Hypothalamus (tissue), 51 donors: ENCODE measurements at regions not wholly inside any gene's neighbourhood (a gene's known extent, or its start where the extent isn't known, plus 50 kb on each side); places are given as distances from the start of the nearest gene placed in this dataset.

ENCODE experiments used
- DNase-seq, 51 donors: peaks; one replicate each; lab custom pipeline; 2025; lab: John Stamatoyannopoulos, UW

GRCh38 chr7:12879139-12879538 lies 191.7 kb downstream of the ARL4A start:
- DNase-seq = no peak

GRCh38 chr7:12881712-12882111 lies 194.3 kb downstream of the ARL4A start:
- DNase-seq = no peak

- DNase-seq = no peak
These were observed 195.3 kb downstream of the ARL4A start for GRCh38 chr7:12882710-12883109.

GRCh38 chr7:12884033-12884432 lies 196.6 kb downstream of the ARL4A start:
- no peak for DNase-seq

- no peak for DNase-seq
These were observed 197.5 kb downstream of the ARL4A start for GRCh38 chr7:12884856-12885440.

GRCh38 chr7:12888717-12889116 lies 201.3 kb downstream of the ARL4A start:
- DNase-seq = no peak

DNA sequence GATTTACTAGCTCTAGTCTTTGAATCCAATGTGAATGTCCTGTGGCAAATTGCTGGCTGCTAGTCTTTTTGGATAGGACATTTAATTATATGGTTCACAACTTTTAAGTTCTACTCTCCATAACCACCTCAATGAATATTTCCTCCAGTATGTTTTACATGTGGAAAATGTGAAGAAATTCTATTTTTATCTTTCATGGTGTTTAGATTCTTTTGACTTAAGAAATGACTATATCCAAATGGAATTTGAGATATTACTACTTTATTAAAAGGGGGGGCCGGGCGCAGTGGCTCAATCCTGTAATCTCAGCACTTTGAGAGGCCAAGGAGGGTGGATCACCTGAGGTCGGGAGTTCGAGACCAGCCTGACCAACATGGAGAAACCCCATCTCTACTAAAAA lies 202.0 kb downstream of the ARL4A start:
- no peak for DNase-seq

GRCh38 chr7:12890586-12890985 lies 203.2 kb downstream of the ARL4A start:
- DNase-seq = no peak

DNA sequence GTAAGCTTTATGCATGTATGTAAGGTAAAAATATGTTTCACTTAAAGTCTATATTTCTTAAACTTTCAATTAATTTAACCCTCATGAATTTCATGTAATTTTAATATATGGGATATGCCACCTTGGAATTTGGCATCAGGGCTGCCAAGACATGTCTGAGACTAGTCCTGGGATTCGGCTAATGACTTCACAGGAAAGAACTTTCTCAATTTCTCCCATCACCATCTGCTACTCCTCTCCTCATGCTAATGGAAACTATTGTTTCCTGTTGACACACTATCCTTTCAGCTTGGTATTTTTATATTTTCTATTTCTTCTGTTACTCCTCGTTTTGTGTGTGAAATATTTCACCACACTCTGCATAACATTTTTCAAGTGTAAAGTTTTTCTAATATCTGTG lies 205.9 kb downstream of the ARL4A start:
- DNase-seq = no peak

- DNase-seq = no peak
These were observed 207.9 kb downstream of the ARL4A start for GRCh38 chr7:12895296-12895695.

- no peak for DNase-seq
These were observed 208.9 kb downstream of the ARL4A start for GRCh38 chr7:12896316-12896715.

DNA sequence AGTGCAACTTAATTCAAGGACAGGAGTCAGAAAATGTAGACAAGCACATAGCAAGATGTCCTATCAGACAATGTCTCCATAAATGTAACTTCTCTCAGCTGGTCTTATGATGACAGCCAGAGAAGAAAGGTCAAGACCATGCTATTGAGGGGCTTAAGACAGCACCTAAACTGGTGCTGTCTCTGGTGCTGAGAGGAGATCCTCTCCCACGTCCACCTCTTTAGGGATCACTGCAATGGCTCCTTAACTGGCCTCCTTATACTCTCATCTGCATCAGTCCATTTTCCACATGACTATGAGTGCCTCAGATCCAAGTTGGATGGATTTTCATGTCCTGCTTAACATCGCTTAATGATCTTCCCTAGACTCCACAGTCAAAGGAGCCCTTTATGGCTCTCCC lies 210.6 kb downstream of the ARL4A start:
- no peak for DNase-seq

DNA sequence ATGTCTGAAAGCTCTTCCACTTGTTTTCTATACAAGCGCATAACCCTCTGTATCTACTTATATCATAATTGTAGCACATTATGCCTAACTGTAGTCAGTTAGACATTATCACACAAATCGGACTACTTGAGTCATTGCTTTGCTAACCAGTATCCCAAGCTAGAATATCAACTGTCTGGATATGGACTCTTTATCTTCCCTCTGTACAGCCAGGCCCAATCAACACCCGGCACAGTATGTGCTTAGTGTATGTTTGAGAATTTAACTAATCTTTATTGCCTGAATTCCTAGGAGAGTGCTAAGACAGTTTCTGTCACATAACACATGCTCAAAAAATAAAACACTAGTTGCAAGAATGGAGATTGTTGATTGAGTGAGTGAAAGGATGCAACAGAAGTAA lies 211.2 kb downstream of the ARL4A start:
- DNase-seq = no peak

GRCh38 chr7:12905671-12906070 lies 218.2 kb downstream of the ARL4A start:
- DNase-seq = no peak

GRCh38 chr7:12907774-12908173 lies 220.3 kb downstream of the ARL4A start:
- DNase-seq = no peak

- DNase-seq = no peak
These were observed 222.1 kb downstream of the ARL4A start for GRCh38 chr7:12909483-12909882.

GRCh38 chr7:12911053-12911452 lies 223.6 kb downstream of the ARL4A start:
- no peak for DNase-seq

DNA sequence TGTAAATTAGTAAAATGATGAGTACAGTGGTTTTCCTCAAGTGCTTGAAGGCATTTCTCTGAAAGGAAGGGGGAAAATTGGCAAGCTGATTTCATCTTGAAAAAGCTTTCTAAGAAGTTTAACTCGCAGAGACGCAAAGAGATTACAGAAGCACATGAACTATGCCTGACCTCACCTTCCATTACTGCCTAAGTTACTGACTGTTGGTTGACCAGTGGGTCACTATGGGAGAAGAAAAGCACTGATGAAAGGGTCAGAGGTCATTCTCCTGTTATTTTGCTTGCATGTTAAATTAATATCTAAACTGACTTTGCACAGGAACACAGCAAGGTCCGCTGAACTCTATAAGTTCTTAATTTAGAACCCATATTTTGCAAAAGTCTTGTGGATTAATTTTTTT lies 225.6 kb downstream of the ARL4A start:
- no peak for DNase-seq

DNA sequence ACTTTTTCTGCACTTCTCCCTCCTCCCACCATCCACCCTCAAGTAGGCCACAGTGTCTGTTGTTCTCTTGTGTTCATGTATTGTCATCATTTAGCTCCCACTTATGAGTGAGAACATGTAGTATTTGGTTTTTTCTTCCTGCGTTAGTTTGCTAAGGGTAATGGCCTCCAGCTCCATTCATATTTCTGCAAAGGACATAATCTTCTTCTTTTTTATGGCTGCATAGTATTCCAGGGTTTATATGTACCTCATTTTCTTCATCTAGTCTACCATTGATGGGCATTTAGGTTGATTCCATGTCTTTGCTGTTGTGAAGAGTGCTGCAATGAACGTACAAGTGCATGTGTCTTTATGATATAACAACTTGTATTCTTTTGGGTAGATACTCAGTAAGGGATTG lies 230.4 kb downstream of the ARL4A start:
- no peak for DNase-seq

DNA sequence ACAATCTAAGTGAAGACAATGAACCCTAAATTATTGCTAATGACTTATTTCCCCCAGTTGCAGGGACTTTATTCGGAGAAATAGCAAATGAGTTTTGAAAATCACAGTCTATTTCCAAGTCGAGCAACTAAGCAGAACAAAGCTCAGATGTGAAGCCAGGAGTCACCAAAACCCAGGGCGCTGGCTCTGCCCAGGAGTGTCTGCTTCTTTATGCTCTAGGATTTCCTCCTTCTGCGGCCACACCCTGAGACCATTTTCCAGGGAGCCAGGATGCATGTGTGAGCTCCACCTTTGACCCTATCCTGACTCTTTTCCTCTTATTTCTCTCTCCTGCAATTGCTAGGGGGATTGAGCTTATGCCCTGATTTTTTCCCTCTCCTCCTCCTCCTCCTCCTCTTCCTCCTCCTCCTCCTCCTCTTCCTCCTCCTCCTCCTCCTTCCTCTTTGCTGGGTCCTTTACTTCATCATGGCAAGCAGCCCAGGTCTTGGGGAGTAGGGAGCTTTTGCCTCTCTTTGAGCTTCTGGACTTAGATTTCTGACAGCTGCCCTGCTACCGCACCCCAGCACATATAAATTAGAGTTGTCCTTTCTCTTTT lies 234.4 kb downstream of the ARL4A start:
- DNase-seq = no peak

- no peak for DNase-seq
These were observed 236.5 kb downstream of the ARL4A start for GRCh38 chr7:12923971-12924370.

DNA sequence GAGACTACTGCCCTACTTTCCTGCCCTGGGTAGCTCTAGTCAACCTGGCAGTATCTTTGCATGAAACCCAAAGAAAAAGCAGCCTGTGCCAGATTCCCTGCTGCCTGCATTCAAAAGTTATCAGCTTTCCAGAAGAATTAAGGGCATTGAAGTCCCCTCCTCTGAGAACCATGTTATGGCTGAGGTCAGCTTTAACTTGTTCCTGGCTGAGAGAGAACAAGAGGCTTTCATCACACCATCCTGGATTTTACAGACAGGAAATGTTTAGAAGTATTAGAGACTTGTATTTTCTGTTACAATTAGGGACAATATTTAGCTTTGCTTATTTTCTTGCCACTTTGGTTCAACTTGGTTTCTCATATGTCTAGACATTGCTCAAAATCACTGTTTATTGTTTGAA lies 238.8 kb downstream of the ARL4A start:
- no peak for DNase-seq
